GM12801 (cell line): ENCODE measurements at regions not wholly inside any gene's neighbourhood (a gene's known extent, or its start where the extent isn't known, plus 50 kb on each side); places are given as distances from the start of the nearest gene placed in this dataset.

Source experiments
- TF ChIP-seq, protein P1 (sequence below): IDR thresholded peaks from one replicate; pipeline ENCODE4 v1.5.1; 2011; ENCODE audit warnings: control low read depth; ENCODE audit not compliant: insufficient read length; ENCODE audit errors: extremely low read depth

DNA sequence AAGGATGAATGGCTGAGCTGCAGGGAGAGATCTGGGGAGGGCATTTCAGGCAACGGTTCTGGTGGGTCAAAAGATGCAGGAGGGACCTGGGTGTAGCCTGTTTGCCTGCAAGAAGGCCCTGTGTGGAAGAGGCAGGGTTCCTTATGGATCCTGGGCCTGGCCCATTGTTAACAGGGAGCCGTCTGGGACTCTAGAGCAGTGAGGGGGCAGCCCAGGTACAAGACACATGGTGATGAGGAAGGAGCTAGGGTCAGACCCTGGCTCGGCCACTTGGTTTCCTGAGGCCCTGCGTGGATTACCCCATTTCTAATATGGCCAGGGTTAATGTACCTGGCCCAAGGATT is 124.9 kb downstream of the GLI2 start:
- TF ChIP-seq, protein P1, sequence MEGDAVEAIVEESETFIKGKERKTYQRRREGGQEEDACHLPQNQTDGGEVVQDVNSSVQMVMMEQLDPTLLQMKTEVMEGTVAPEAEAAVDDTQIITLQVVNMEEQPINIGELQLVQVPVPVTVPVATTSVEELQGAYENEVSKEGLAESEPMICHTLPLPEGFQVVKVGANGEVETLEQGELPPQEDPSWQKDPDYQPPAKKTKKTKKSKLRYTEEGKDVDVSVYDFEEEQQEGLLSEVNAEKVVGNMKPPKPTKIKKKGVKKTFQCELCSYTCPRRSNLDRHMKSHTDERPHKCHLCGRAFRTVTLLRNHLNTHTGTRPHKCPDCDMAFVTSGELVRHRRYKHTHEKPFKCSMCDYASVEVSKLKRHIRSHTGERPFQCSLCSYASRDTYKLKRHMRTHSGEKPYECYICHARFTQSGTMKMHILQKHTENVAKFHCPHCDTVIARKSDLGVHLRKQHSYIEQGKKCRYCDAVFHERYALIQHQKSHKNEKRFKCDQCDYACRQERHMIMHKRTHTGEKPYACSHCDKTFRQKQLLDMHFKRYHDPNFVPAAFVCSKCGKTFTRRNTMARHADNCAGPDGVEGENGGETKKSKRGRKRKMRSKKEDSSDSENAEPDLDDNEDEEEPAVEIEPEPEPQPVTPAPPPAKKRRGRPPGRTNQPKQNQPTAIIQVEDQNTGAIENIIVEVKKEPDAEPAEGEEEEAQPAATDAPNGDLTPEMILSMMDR: no peak

DNA sequence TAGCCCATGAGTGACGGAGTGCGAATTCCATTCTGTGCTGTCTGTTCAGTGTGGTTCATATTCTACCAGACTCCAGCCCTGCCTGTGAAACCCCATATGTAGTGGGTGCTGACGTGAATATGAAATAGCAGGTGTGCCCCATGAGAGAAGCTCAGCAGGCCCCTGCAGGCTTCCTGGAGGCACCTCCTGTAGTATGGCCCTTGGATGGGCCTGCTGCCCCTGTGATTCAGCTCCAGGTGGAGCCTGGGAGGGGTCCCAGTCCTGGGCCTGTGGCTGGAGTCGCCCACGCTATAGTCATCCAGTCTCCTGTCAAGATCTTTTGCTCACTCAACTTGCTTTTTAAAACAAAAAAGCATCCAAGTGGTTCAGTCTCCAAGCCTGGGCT is 125.5 kb downstream of the GLI2 start:
- TF ChIP-seq, protein P1: no peak

DNA sequence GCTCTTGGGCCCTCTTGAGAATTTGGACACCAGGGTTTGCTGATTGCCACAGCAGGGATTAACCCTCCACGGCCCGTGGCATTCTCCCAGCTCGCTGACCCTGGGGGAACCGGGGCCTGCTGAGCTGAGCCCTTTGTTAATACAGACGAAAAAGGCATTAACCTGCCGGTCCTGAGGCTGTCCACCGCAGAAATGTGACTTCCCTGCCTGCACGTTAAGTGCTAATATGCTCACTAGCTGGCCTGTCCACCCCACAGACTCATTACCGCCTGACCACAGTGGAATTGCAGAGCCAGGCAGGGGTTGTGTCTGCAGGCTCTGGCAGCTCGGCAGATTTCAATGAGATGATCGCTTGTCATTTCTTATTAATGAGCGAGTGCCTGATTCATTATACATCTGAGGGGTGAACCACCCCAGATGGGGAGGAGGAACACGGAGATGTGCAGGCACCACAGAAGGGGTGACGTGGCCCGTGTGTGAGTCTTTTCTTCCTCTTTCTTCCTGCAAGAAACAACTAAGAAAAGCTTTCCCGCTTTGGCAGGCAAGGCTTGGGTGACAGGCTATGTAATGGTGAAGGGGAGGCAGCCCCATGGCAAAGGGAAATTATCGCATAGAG is 126.0 kb downstream of the GLI2 start:
- TF ChIP-seq, protein P1: no peak

DNA sequence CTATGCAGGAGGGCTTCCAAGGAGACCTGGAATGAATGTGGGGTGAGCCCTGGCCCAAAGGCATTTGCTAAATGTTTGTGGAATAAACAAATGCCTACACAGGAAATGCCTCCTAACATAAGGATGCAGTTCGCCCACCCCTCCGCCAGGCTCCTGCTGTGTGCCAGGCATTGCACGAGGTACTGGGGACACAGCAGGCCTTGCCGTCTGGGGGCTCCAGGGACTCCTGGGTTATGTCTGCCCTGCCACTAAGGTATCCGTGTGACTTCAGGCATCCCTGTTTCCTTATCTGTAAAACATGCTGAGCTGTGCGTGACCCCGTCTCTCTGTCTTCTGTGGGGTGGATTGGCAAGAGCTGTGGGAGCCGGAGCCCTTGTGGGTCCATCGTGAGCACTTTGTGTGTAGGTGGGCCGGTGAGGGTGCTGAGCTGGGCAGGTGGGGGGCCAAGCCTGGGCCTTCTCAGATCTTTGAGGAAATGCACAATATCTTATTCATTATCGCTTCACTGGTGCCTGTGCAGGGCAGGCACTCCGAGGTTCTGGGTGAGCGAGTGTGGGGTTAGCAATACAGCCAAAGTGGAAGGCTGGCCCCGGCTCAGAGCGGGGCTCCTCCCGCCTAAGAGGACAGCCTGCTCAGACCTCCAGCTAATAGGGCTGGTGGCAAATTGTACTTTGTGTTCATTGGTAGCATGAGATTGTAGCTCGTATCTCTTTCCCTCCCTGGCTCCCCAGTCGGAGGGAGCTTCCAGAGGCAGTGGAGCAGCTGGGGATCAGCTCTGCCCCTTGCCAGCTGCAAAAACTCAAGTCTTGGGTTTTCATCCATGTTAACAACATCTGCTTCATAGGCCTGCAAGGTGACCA is 126.8 kb downstream of the GLI2 start:
- TF ChIP-seq, protein P1: no peak

DNA sequence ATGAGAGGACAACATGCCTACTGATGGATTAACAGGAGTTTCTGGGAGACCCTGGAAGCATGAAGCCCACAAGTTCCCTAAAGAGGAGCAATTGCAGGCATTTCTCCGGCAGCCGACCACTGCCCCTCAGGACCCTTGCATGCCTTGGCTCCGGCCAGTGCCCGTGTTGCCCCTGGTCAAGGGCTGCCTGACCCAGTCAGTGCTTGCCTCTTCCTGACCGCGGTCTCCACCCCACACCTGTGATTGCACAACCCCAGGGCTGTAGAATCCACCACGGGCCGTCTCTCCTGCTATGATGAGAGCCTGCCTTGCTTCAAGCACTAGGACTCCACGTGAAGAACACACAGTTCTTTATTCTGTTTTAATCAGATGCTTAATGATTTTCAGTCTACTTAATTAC is 127.5 kb downstream of the GLI2 start:
- TF ChIP-seq, protein P1: no peak

DNA sequence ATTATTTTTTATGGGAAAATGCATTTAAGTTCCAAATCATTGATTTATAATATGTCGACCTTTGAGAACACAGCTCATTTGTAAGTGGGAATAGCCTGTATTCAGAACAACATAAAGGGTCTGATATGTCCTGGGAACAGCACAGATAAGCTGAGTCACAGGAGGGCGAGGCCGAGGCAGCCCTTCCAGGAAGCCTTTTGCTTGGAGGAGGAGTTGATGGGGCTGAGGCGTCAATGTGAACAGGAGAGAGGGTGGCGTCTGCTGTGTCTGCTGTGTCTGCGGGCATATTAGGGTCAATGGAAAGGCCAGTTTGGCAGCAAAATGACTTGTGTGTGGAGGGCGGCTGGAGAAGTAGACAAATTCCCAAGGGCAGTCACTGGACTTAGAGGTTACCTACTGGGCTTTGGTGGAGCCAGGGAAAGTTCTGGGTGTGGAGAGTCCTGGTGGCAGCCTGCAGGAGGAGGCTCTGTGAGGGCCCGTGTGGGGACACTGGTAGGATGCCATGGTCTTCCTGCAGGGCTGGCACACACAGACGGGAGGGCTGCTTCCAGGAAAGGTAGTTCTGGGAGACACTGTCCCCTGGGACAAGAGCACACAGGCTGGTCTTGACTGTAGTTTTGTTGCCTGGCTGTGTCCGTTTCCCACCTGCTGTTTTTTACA is 128.1 kb downstream of the GLI2 start:
- TF ChIP-seq, protein P1: no peak

DNA sequence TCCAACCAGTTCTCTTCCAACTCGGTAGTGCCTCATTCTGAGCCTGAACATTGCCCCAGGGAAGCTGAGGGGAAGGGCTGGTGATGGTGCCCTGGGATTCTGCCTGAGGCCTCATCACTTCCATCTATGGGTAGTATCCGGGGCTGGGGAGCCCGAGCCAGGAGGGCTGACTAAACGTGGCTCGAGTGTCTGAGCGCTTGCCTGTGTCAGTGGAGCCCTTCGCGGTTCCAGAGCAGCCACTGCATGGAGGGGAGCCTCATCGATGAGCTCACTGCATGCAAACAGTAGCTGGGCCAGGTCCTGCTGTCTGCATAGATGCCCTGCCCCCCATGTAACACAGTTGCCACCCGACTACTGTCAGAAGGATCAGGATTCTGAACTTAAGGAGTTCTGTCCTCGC is 129.3 kb downstream of the GLI2 start:
- TF ChIP-seq, protein P1: no peak
